Activated CD4-positive, alpha-beta T cell treated with anti-CD3 and anti-CD28 coated beads for 48 hours (primary cell): ENCODE measurements at regions not wholly inside any gene's neighbourhood (a gene's known extent, or its start where the extent isn't known, plus 50 kb on each side); places are given as distances from the start of the nearest gene placed in this dataset.
"Not testable (repeated sequence)": the region's sequence is repeated elsewhere in the genome, so short reads cannot be mapped to it uniquely, and the experiment has no call there.

Experiments
- DNase-seq: peaks from one replicate; pipeline ENCODE4 v3.0.0-alpha.2; 2020

- DNase-seq, result not testable (repeated sequence)
These were observed 83.0 kb downstream of the POTEC start for GRCh38 chr18:14460364-14460763.

GRCh38 chr18:14459826-14460225 lies 83.6 kb downstream of the POTEC start:
- DNase-seq, result not testable (repeated sequence)

GRCh38 chr18:14458009-14458945 lies 85.1 kb downstream of the POTEC start:
- peak; percentile 82 for DNase-seq

GRCh38 chr18:14450637-14451009 lies 92.8 kb downstream of the POTEC start:
- peak; percentile 42 for DNase-seq

GRCh38 chr18:14449995-14450636 lies 93.3 kb downstream of the POTEC start:
- DNase-seq, result peak; percentile 38

- DNase-seq, result not testable (repeated sequence)
These were observed 94.3 kb downstream of the POTEC start for GRCh38 chr18:14449062-14449461.

GRCh38 chr18:14447715-14448114 lies 95.7 kb downstream of the POTEC start:
- not testable (repeated sequence) for DNase-seq

- DNase-seq, result not testable (repeated sequence)
These were observed 107.9 kb downstream of the POTEC start for GRCh38 chr18:14435460-14435859.

- not testable (repeated sequence) for DNase-seq
These were observed 111.0 kb downstream of the POTEC start for GRCh38 chr18:14432371-14432770.

GRCh38 chr18:14431031-14431521 lies 112.3 kb downstream of the POTEC start:
- DNase-seq, result peak; percentile 74

- peak; percentile 57 for DNase-seq
These were observed 127.6 kb downstream of the POTEC start for GRCh38 chr18:14415806-14416205.

- DNase-seq, result not testable (repeated sequence)
These were observed 128.0 kb downstream of the POTEC start for GRCh38 chr18:14415399-14415798.

- DNase-seq, result not testable (repeated sequence)
These were observed 147.9 kb downstream of the POTEC start for GRCh38 chr18:14395533-14395932.

GRCh38 chr18:14393563-14394103 lies 149.8 kb downstream of the POTEC start:
- not testable (repeated sequence) for DNase-seq

- DNase-seq, result not testable (repeated sequence)
These were observed 150.8 kb downstream of the POTEC start for GRCh38 chr18:14392604-14393003.

- not testable (repeated sequence) for DNase-seq
These were observed 158.4 kb downstream of the POTEC start for GRCh38 chr18:14384961-14385360.

GRCh38 chr18:14382666-14383065 lies 160.7 kb downstream of the POTEC start:
- not testable (repeated sequence) for DNase-seq

- DNase-seq, result not testable (repeated sequence)
These were observed 163.9 kb downstream of the POTEC start for GRCh38 chr18:14379489-14379888.

GRCh38 chr18:14378376-14378775 lies 165.0 kb downstream of the POTEC start:
- DNase-seq, result not testable (repeated sequence)

- not testable (repeated sequence) for DNase-seq
These were observed 182.1 kb downstream of the POTEC start for GRCh38 chr18:14361346-14361745.

GRCh38 chr18:14357553-14358297 lies 185.7 kb downstream of the POTEC start:
- not testable (repeated sequence) for DNase-seq

- not testable (repeated sequence) for DNase-seq
These were observed 201.2 kb downstream of the POTEC start for GRCh38 chr18:14342170-14342569.

- DNase-seq, result not testable (repeated sequence)
These were observed 203.8 kb upstream of the ZNF519 start for GRCh38 chr18:14336017-14336416.
